Skeletal muscle satellite cell (primary cell): ENCODE measurements at regions not wholly inside any gene's neighbourhood (a gene's known extent, or its start where the extent isn't known, plus 50 kb on each side); places are given as distances from the start of the nearest gene placed in this dataset.
"Not testable (repeated sequence)": the region's sequence is repeated elsewhere in the genome, so short reads cannot be mapped to it uniquely, and the experiment has no call there.

ENCODE experiments used
- H3K27me3 ChIP-seq: 2 replicates; pipeline ENCODE4 v1.7.0; 2013; ENCODE audit warnings: low read length; ENCODE audit not compliant: control insufficient read depth, insufficient read depth
- H3K36me3 ChIP-seq: 2 replicates; pipeline ENCODE4 v1.7.0; 2013; ENCODE audit warnings: mild to moderate bottlenecking, control low read depth, low read length; ENCODE audit not compliant: insufficient read depth
- H3K4me1 ChIP-seq: 2 replicates; pipeline ENCODE4 v1.7.0; 2013; ENCODE audit warnings: low read length; ENCODE audit not compliant: control insufficient read depth, insufficient read depth
- H3K4me2 ChIP-seq: 2 replicates; pipeline ENCODE4 v1.7.0; 2013; ENCODE audit warnings: mild to moderate bottlenecking, low read length
- H3K4me3 ChIP-seq: 2 replicates; pipeline ENCODE4 v1.7.0; 2013; ENCODE audit warnings: low read length
- H3K9ac ChIP-seq: 2 replicates; pipeline ENCODE4 v1.7.0; 2013; ENCODE audit warnings: mild to moderate bottlenecking, low read depth, low read length, moderate library complexity
- H3K9me3 ChIP-seq: replicated peaks from 2 replicates; pipeline ENCODE4 v1.7.0; 2013; ENCODE audit warnings: mild to moderate bottlenecking, control low read depth, low read length

DNA sequence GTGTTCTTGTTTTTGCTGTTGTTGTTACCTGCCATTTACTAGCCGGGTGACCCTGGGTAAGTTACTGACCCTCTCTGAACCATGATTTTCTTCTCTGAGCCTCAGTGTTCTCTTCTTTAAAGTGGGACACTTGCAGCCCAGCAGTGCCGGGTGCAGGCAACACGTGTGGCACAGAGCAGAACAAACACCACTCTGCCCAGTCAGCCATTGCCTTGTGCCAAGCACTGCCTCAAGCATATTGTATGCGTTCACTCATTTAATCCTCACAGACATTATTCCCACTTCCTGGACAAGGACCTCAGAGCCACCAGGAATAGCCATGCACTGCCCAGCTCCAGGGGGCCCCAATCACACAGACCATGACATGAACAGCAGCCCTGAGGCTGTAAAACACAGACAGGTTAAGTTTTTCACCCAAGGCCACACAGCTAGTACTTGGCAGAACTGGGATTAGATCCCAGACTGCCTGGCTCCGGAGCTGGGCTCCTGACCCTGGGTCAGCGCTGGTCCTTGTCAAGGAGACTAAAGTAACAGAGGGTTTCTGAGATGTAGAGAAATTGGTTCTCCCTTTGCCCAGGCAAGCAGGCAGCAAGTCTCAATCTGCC is 74.0 kb upstream of the PTPN1 start:
- H3K36me3 ChIP-seq, result no peaks in the 10 kb centered on the region
- no peak overlapping the region for H3K9ac ChIP-seq
- no peak overlapping the region for H3K4me3 ChIP-seq
- peaks cover 46% of the 10 kb centered on the region for H3K4me1 ChIP-seq
- no peaks in the 10 kb centered on the region for H3K27me3 ChIP-seq
- no peaks in the 10 kb centered on the region for H3K9me3 ChIP-seq
- no peak overlapping the region for H3K4me2 ChIP-seq

DNA sequence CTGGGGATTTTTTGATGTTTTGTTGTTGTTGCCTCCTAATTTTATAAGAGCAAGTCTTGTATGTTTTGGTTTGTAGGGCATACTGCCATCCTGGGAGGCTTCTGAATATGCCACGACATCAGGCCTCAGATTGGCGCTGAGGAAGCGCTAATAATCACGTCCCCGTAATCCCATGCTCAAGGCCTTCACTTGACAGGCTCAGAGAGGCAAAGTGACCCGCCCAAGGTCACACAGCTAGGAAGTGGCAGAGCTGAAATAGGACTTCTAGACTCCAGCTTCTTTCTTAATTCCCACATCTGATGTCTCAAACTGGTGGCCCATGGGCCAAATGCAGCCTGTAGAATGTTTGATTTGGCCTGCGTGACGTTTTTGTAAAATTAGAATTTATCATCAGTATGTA is 73.5 kb upstream of the PTPN1 start:
- Histone ChIP-seq H3K4me1 (peaks cover 46% of the 10 kb centered on the region), H3K9ac (no peak overlapping the region), H3K36me3 (no peaks in the 10 kb centered on the region), H3K9me3 (no peaks in the 10 kb centered on the region), H3K27me3 (no peaks in the 10 kb centered on the region), H3K4me2 (no peak overlapping the region), H3K4me3 (no peak overlapping the region)

DNA sequence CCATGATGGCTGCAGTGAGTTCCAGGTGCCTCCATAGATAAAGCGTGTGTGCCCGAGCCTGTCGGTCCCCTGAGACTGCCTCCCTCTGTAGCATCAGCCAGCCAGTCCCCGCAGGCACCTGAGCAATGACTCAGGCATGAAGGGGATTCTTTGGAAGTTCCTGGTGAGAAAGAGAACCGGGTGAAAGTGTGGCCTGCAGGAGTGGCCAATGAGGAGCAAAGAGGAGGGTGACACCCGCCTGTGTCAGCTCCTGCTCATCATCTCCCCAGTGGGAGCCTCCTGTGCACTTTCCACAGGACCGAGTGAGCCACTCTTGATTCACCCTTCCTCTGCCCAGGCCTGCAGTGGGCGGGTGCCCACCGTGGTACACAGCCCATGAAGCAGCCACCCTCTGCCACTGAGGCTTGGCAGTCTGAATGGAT is 71.2 kb upstream of the PTPN1 start:
- Histone ChIP-seq H3K4me2 (peak overlapping the region; percentile 1), H3K4me3 (no peak overlapping the region), H3K36me3 (no peaks in the 10 kb centered on the region), H3K4me1 (peaks cover 52% of the 10 kb centered on the region), H3K27me3 (no peaks in the 10 kb centered on the region), H3K9me3 (no peaks in the 10 kb centered on the region), H3K9ac (peak overlapping the region; percentile 21)

DNA sequence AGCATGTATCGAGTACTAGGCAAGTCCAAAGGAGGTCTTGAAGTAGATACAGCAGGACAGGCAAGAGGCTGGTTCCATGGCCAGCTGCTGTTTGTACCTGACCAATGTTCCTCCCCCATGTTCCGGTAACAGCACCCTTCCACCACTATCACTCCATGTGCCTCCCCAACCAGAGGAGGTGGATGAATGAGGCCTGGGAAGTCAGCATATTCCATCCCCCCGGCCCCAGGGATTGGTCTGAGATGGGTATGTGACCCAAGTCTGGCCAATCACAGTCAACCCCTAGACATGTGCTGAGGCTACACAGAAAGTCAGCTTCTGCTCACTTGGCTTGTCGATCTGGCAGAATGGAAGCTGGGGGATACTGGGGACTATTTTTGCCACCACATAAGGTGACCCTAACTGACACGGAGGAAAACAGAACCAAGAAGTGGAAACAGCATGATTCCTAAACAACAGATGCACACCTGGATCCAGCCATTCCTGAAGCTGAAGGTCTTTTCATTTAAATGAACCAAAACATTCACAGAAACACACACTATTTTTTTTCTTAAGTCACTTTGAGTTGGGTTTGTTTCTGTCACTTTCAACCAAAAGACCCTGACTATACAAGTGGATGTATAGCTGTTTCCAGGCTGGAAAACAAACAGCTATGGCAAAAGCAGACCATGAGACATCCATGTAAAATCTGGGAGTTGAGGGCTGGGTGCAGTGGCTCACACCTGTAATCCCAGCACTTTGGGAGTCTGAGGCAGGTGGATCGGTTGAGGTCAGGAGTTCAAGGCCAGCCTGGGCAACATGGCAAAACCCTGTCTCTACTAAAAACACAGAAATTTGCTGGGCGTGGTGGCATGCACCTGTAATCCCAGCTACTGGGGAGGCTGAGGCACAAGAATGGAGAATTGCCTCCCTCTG is 70.4 kb upstream of the PTPN1 start:
- Histone ChIP-seq H3K4me2 (peak overlapping the region; percentile 19), H3K9ac (peak overlapping the region; percentile 18), H3K9me3 (no peaks in the 10 kb centered on the region), H3K27me3 (no peaks in the 10 kb centered on the region), H3K4me1 (peaks cover 46% of the 10 kb centered on the region), H3K36me3 (no peaks in the 10 kb centered on the region), H3K4me3 (no peak overlapping the region)

DNA sequence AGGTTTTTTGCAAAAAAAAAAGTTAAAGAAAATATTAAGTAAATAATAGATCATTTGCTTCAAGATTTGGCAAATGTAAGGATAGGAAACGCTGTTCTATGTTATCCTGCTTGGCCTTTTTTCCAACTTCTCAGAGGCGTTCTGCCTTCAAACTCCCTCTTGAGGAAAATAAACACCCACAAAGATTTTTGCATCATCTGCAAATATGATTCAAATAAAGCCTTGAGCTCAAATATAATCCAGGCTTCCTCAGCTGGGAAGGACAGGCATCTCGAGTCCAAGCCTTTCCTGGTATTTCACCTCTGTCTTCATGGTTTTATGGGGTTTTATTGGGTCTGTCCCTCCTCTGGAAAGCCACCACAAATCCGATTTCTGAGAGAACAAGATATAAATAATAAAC is 67.7 kb upstream of the PTPN1 start:
- Histone ChIP-seq H3K4me3 (no peak overlapping the region), H3K9me3 (no peaks in the 10 kb centered on the region), H3K36me3 (no peaks in the 10 kb centered on the region), H3K27me3 (no peaks in the 10 kb centered on the region), H3K4me2 (no peak overlapping the region), H3K4me1 (peaks cover 40% of the 10 kb centered on the region), H3K9ac (no peak overlapping the region)

DNA sequence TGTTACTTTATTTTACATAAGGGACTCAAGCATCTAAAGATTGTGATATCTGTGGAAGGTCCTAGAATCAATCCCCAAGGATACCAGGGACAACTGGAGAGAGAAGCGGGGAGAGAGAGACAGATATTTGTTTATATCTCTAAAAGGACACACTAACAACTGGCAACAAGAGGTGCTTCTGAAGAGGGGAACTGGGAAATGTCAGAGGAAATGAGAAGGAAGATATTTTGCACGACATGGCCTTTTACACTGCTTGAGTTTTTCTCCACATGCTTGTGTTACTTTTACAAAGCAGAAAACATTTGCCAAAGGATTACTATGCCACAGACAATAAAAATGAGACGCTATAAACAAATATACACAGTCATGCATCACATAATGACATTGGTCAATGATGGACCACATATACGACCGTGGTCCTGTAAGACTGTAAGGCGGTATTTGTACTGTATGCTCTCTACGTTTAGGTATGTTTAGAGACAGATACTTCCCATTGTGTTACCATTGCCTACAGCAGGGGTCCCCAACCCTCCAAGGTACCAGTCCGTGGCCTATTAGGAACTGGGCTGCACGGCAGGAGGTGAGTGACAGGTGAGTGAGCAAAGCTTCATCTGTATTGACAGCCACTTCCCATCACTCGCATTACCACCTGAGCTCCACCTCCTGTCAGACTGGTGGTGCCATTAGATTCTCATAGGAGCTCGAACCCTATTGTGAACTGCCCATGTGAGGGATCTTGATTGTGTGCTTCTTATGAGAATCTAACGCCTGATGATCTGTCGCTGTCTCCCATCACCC is 64.6 kb upstream of the PTPN1 start:
- no peak overlapping the region for H3K9ac ChIP-seq
- H3K4me2 ChIP-seq, result no peak overlapping the region
- H3K36me3 ChIP-seq, result no peaks in the 10 kb centered on the region

DNA sequence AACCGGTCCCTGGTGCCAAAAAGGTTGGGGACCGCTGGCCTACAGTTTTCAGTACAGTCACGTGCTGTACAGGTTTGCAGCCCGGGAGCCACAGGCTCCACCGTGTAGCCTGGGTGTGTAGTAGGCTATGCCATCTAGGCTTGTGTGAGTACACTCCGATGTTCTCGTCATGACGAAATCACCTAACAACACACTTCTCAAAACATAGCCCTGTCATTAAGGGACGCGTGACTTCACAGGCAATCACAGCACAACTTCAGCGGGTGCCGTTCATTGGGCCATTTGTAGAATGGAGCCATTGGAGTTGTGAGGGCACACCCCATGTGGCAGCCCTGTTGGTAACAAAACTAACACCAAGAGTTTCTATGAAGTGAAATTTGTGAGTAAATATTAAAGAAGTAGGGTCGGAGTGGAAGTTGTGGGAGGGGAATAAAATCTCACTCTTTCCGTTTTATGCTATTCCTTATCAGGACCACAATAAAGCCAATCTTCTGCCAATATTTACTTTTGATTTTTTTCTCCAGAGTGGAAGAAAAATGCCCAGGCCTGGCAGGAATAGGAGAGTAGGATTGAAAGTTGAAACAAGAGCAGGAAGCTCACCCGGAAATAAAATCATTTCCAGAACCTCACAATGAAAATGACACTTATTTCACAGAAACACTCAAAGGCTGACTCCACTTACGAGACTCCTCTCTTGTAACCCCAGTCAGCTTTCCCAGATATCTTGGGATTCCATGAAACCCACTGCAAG is 63.7 kb upstream of the PTPN1 start:
- Histone ChIP-seq H3K4me3 (no peak overlapping the region), H3K36me3 (no peaks in the 10 kb centered on the region), H3K9me3 (no peaks in the 10 kb centered on the region), H3K4me1 (peaks cover 34% of the 10 kb centered on the region), H3K27me3 (no peaks in the 10 kb centered on the region), H3K4me2 (no peak overlapping the region), H3K9ac (no peak overlapping the region)

More for the DNA sequence above, 64.6 kb upstream of the PTPN1 start:
- H3K9me3 ChIP-seq, result no peaks in the 10 kb centered on the region
- H3K4me3 ChIP-seq, result no peak overlapping the region
- H3K27me3 ChIP-seq, result no peaks in the 10 kb centered on the region
- peaks cover 32% of the 10 kb centered on the region for H3K4me1 ChIP-seq

DNA sequence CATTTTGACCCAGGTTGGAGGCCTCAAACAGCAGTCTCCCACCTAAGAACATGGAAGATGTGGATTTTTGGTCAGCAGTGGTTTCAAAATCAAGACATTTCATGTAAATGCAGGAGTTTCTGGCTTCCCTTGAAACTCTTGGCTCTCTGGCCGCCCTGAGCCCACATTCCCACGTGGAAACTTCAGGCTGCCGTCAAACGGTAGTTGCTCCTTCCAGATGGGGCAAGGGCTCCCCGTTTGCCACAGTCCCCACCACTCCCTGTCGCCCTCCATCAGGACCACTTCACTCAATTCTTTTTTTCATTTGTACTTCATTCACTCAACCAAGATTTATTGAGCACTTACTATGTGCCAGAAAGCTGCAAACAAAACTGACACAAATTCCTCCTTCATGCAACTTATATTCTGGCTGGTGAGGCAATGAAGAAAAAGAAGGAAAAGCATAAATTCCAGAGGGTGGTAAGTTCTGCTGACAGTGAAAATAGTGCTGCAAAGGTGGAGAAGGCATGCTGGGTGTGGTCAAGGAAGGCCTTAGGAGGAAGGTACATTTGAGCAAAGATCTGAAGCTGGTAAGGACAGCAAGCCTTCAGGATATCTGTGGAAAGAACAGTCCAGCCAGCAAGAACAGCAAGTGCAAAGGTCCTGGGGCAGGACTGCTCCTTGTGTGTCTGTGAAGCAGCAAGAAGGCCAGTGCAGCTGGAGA is 62.9 kb upstream of the PTPN1 start:
- H3K4me3 ChIP-seq, result no peak overlapping the region
- H3K9me3 ChIP-seq, result no peaks in the 10 kb centered on the region
- H3K36me3 ChIP-seq, result no peaks in the 10 kb centered on the region
- H3K4me1 ChIP-seq, result peaks cover 32% of the 10 kb centered on the region
- no peaks in the 10 kb centered on the region for H3K27me3 ChIP-seq
- no peak overlapping the region for H3K9ac ChIP-seq
- H3K4me2 ChIP-seq, result no peak overlapping the region

DNA sequence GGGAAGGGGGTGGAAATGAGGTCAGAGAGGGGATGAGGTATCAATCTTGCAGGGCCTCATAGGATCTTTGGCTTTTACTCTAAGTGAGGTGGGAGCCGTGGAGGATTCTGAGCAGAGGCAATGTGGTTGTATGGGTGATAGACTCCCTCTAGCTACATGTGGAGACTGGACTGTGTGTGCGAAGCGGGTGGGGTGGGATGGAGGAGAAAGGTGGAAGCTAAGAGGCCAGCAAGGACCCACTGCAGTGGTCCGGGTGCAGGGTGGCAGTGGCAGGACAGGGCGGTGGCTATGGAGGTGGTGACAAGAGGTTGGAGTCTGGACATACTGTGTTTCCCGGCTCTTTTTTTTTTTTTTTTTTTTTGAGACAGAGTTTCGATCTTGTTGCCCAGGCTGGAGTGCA is 62.4 kb upstream of the PTPN1 start:
- Histone ChIP-seq H3K27me3 (no peaks in the 10 kb centered on the region), H3K9ac (no peak overlapping the region), H3K4me1 (peaks cover 27% of the 10 kb centered on the region), H3K4me3 (no peak overlapping the region), H3K9me3 (no peaks in the 10 kb centered on the region), H3K4me2 (no peak overlapping the region), H3K36me3 (no peaks in the 10 kb centered on the region)

DNA sequence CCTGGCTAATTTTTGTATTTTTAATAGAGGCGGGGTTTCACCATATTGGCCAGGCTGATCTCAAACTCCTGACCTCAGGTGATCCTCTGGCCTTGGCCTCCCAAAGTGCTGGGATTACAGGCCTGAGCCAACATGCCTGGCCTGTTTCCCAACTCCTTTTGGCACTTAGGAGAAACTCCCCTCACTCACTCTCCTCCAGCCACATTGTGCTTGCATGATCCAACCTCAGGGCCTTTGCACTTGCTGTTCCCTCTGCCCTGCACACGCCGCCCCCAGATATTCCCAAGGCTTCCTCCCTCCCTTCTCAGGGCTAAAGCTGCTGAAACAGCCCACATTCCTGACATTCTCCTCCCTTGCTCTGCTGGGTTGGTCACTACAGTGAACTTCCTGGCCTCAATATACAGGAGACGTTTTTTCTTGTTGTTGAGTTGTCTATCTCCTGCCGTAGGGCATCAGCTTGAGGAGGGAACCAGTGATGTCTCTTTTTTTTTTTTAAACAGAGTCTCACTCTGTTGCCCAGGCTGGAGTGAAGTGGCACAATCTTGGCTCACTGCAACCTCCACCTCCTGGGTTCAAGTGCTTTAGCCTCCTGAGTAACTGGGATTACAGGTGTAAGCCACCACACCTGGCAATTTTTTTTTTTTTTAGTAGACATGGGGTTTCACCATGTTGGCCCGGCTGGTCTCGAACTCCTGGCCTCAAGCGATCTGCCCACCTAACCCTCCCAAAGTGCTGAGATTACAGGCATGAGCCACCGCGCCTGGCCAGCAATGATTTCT is 61.4 kb upstream of the PTPN1 start:
- H3K9ac ChIP-seq, H3K4me2 ChIP-seq, H3K27me3 ChIP-seq, H3K9me3 ChIP-seq, H3K4me3 ChIP-seq, H3K36me3 ChIP-seq: not testable (repeated sequence)
- peaks cover 26% of the 10 kb centered on the region for H3K4me1 ChIP-seq
